RPMI8226 (cell line): ENCODE measurements at regions not wholly inside any gene's neighbourhood (a gene's known extent, or its start where the extent isn't known, plus 50 kb on each side); places are given as distances from the start of the nearest gene placed in this dataset.

Source experiments
- DNase-seq: peaks from one replicate; pipeline ENCODE4 v3.0.0-alpha.2; 2015

DNA sequence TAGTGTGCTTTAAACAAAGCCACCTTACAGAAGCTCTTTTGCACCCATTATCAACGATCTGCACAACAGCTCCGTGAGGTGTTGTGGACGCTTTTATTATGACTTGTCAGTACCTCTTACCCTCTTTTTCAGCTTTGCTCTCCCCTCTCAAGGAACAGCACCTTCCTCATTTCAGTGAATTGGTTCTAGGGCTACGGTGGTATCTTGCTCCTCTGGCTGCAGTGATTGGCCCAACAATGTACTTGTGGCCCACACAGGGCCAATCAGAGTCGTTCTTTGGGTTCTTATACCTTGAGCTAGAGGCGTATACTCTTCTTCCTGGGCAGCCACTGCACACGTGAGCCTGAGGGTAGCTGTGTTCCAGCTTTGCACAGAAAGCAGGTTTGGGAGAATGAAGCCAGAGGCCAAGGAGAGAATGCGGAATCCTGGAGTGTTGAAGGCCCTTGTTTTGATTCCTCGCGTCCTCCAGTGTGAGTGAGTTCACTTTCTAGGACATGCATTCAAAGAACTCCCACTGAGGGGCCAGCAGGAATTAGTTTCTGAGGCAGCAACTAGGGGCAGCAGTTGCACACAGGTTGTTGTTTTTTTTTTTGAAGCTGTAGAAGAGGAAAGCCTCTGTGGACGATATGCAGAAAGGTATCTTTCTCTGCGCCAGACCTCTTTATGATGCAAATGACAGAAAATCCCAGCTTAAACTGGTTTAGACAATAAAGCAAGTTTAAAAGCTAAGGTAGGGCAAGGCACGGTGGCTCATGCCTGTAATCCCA lies 49.8 kb upstream of the PDZD8 start:
- peak; percentile 16 for DNase-seq
